Testis (tissue), 2 donors: ENCODE measurements at regions not wholly inside any gene's neighbourhood (a gene's known extent, or its start where the extent isn't known, plus 50 kb on each side); places are given as distances from the start of the nearest gene placed in this dataset.

Experiments
- POLR2A ChIP-seq: fragments of 450-650 bp; IDR thresholded peaks from one replicate; pipeline ENCODE4 v1.6.1; 2017; ENCODE audit warnings: antibody characterized with exemption, mild to moderate bottlenecking, moderate library complexity
- TF ChIP-seq, protein P1 (sequence below), 3 experiments: fragments of 450-650 bp in 2 of 3; fragments of 200-600 bp in 1 of 3; sonication (generic) in 1 of 3; IDR thresholded peaks; one replicate each; pipeline ENCODE4 v1.5.1; 2016 to 2019; ENCODE audit warnings: antibody characterized with exemption in 3 of 3, mild to moderate bottlenecking in 2 of 3, moderate library complexity in 1 of 3

DNA sequence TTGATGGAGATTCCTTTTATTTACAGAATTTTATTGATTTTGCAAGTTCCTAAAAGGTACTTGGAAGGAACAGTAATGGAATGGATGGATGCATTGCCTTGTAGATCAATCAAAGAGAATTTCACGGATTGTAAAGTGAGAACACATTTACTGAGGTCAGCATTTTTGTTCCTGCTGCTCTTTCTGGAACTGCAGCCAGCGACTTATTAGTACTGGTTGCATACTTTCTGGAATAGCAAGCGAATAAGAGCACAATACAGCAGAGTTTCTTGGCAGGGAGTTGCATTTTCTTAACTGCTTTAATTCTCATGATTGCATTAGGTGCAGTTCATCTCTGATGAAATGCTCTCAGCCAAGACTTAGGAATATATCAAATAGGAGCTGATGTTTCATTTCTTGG lies 106.1 kb upstream of the CHODL start:
- TF ChIP-seq, protein P1, sequence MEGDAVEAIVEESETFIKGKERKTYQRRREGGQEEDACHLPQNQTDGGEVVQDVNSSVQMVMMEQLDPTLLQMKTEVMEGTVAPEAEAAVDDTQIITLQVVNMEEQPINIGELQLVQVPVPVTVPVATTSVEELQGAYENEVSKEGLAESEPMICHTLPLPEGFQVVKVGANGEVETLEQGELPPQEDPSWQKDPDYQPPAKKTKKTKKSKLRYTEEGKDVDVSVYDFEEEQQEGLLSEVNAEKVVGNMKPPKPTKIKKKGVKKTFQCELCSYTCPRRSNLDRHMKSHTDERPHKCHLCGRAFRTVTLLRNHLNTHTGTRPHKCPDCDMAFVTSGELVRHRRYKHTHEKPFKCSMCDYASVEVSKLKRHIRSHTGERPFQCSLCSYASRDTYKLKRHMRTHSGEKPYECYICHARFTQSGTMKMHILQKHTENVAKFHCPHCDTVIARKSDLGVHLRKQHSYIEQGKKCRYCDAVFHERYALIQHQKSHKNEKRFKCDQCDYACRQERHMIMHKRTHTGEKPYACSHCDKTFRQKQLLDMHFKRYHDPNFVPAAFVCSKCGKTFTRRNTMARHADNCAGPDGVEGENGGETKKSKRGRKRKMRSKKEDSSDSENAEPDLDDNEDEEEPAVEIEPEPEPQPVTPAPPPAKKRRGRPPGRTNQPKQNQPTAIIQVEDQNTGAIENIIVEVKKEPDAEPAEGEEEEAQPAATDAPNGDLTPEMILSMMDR (IDR thresholded peaks at IDR 0.05), result no peak
- no peak for TF ChIP-seq POLR2A
